ENCODE measurements at regions not wholly inside any gene's neighbourhood (a gene's known extent, or its start where the extent isn't known, plus 50 kb on each side); places are given as distances from the start of the nearest gene placed in this dataset.

DNA sequence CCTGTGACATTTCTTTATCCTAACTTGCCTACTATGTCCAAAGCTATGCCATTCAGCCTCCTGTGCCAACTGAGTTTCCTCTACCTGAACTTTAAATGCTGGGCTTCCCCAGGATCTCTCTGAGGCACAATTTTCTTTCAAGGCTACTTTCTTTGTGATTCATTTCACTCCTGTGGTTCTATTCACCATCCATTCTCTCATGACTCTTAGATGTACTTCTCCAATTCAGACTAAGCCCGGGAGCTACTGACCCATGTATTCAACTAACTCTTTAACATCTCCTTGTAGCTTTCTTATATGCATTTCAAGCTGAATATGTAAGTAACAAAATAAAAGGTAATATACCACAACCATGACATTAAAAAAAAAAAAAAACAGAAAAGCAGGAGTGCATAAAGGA, 738.9 kb upstream of the USP15 start:
- TF ChIP-seq, protein P1, sequence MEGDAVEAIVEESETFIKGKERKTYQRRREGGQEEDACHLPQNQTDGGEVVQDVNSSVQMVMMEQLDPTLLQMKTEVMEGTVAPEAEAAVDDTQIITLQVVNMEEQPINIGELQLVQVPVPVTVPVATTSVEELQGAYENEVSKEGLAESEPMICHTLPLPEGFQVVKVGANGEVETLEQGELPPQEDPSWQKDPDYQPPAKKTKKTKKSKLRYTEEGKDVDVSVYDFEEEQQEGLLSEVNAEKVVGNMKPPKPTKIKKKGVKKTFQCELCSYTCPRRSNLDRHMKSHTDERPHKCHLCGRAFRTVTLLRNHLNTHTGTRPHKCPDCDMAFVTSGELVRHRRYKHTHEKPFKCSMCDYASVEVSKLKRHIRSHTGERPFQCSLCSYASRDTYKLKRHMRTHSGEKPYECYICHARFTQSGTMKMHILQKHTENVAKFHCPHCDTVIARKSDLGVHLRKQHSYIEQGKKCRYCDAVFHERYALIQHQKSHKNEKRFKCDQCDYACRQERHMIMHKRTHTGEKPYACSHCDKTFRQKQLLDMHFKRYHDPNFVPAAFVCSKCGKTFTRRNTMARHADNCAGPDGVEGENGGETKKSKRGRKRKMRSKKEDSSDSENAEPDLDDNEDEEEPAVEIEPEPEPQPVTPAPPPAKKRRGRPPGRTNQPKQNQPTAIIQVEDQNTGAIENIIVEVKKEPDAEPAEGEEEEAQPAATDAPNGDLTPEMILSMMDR (IDR thresholded peaks at IDR 0.05): no peak
- no peak for TF ChIP-seq ZFX (IDR thresholded peaks at IDR 0.05; ENCODE audit: borderline replicate concordance)

Data from 22Rv1 (cell line).